PFSK-1 (cell line): ENCODE measurements at regions not wholly inside any gene's neighbourhood (a gene's known extent, or its start where the extent isn't known, plus 50 kb on each side); places are given as distances from the start of the nearest gene placed in this dataset.

ENCODE experiments used
- FOXP2 ChIP-seq: optimal IDR thresholded peaks from 2 replicates; pipeline ENCODE3; 2011; ENCODE audit warnings: borderline replicate concordance, control low read depth, inconsistent platforms; ENCODE audit not compliant: insufficient read depth; ENCODE audit errors: extremely low read length, extremely low read depth
- POLR2AphosphoS5 ChIP-seq: IDR thresholded peaks from 2 replicates; pipeline ENCODE4 v1.6.1; 2012; ENCODE audit warnings: low read depth, mild to moderate bottlenecking, control low read depth, low read length, moderate library complexity
- REST ChIP-seq, 2 experiments: IDR thresholded peaks; 2 replicates each; pipeline versions ENCODE4 v1.6.1 to v1.8.0; 2011 to 2012; ENCODE audit warnings: low read depth in 2 of 2, low read length in 2 of 2, control low read depth in 1 of 2, inconsistent platforms in 1 of 2, mild to moderate bottlenecking in 1 of 2, moderate library complexity in 1 of 2; ENCODE audit not compliant: insufficient read depth in 1 of 2
- SIN3A ChIP-seq: IDR thresholded peaks from 2 replicates; pipeline ENCODE4 v1.6.1; 2012; ENCODE audit warnings: mild to moderate bottlenecking, low read length, moderate library complexity, borderline replicate concordance; ENCODE audit not compliant: insufficient read depth
- TAF1 ChIP-seq: IDR thresholded peaks from 2 replicates; pipeline ENCODE4 v1.6.1; 2012; ENCODE audit warnings: low read length, control low read depth, borderline replicate concordance; ENCODE audit not compliant: insufficient read depth

GRCh38 chr13:74485757-74486156 lies 351.6 kb upstream of the KLF12 start:
- TF ChIP-seq REST (IDR thresholded peaks at IDR 0.05; ENCODE audit: insufficient read depth in 1 of 2, low read depth in 2 of 2, low read length in 2 of 2) = no peak
- no peak for TF ChIP-seq FOXP2
- no peak for TF ChIP-seq SIN3A
- no peak for TF ChIP-seq POLR2AphosphoS5
- no peak for TF ChIP-seq TAF1
